Pons (tissue), 1 donor: ENCODE measurements at regions not wholly inside any gene's neighbourhood (a gene's known extent, or its start where the extent isn't known, plus 50 kb on each side); places are given as distances from the start of the nearest gene placed in this dataset.
"Not testable (repeated sequence)": the region's sequence is repeated elsewhere in the genome, so short reads cannot be mapped to it uniquely, and the experiment has no call there.

Experiments
- DNase-seq: peaks from one replicate; pipeline ENCODE4 v3.0.0-alpha.2; 2016; ENCODE audit warnings: low spot score

DNA sequence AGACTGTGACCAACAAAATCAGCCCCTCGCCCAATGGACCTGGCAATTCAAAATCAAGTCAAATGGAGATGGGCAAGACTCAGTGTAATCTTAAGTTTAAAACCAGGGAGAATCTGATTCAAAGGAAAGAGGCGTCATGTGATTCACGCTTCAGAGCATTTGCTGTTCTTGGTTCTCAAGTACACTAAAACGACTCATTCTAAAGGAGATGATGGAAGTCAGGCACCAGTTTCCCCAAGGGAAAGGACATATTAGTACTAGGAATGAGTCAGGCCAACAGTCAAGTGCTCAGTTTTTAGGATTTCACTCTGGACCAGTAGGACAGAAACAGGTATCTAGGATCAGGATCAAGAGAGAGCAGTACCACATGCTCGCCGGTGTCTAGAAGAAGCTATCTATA is 429.6 kb downstream of the PLPP3 start:
- DNase-seq = no peak

DNA sequence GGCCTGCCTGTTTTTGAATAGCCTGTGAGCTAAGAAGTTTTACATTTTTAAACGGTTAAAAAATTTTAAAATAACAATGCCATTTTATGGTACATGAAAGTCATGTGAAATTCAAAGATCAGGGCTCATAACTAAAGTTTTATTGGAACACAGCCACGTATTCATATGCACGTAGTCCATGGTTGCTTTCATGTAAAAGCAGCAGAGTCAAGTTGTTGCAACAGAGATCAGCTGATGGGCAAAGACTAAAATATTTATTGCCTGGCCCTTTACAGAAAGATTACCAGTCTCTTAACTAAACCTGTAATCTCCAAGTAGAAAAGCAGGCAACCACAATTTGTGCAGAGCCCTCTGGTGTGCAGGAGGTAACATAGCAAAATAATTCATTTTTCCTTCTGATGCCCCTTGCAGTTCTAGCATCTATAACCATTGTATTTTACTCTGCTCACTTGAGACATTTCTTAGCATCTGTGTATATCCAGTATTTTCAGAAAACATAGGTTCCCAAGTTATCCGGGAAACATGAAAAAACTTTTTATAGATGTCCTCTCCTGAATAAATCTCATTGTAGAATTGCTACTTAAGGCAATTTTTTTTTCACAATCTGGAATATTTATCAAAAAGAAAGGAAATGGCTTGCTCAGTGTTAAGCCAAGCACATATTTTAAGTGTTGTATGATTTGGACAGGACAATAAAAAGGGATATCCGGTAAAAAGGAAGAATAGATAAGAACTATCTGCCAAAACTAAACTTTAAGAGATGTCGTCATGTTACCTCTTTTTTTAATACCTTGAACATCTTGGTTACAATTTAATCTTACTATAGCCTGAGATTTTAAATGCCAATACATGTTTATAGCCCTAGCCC is 430.8 kb downstream of the PLPP3 start:
- DNase-seq = no peak

DNA sequence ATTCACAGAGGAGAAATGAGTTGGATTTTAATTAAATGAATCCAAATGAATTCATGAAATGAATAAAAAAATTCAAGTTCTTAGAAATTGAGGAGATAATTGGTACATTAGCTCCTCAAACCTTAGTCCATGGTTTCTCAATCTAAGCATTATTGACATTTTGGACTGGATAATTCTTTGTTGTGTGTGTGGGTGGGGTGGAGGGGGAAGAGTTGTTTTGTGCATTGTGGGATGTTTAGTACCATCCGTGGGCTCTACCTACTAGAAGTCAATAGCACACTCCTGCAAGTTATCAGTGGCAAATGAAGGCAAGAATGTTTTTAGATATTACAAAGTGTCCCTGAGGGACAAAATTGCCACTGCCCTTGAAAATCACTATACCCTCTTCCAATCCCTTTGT is 431.9 kb downstream of the PLPP3 start:
- DNase-seq = no peak

DNA sequence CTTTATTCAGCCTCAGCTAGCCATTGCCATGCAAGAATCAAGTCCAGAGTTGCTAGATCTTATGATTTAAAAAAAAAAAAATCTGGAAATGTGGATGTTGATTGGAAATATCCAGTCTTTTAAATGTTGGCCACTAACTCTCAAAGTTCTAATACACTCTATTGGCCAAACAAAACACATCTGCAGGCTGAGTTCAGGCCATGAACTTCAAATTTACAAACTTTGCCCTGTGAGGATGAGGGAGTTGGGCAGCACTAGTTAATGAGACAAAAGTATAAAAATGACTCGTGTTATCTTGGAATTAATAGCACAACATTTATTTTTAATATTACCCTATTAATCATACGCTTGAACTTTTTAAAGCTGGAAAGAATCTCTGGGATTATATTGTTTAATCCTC is 432.3 kb downstream of the PLPP3 start:
- no peak for DNase-seq

DNA sequence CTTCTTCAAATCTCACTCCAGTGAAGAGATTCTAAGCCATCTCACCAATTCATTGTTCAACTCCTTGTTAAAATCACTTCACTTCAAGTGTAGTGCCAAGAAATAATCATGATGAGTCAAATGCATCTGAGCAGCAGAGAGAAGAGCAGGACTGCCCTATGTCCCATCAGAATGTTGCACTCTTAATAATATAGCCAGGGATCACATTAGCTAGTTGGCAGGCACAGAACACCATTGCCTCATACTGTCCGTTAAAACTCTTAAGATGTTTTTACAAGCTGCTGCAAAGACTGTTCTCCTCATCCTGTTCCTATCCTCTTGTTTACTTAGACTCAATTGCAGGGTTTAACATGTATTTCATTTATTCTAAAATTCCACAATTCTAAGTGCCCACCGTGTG is 432.9 kb downstream of the PLPP3 start:
- DNase-seq = no peak

DNA sequence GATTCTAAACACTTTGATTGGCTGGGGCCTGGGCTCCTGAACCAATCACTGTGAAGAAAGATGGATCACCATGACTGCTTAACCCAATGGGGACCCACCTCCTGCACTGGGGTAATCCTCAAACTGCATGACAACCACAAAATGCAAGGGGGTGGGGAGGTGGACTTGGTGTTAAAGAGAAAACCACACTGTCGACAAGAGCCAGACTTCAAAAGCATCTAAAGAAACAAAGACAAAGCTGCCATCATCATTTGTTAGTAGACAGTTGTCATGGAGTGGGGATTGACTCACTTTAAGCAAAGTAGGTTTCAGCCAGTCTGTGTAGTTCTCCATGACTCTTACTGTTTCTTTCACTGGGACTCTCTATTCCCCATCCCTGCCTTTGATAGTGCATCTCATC is 433.8 kb downstream of the PLPP3 start:
- no peak for DNase-seq

DNA sequence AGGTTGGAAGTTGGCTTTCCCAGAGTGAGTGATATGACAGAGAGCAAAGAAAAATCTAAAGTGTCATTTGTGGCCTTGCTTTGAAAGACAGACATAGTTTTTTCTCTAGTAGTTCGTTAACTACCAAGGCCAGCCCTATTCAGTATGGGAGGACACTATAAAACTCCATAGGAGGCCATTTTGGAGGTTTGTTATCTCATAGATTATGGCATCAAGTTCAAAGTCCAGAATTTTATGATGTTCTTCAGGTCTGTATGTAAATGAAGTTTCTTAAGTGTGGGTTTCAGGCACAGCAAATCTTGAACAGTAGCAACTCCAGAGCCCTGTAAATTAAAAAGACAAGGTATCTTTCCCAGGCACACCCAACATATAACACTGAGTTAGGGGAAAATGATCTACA is 437.1 kb downstream of the PLPP3 start:
- no peak for DNase-seq

DNA sequence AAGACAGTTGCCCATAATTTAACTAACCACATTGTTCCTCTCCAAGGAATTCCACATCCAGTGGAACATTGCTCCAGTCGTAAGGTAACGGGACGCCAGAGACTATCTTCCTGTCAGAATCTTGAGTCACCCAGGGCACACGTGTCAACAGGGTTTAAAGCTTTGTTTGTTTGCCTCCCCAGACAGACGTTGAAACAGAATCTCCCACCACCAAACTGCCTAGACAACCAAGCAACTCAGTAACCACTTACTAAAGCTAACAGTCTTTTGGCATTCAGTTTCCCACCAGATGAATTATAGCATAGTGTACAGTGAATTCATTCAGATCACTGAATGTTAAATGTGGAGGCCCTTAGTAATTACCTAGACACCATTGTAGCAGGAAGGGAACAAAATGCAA is 439.5 kb downstream of the PLPP3 start:
- no peak for DNase-seq

DNA sequence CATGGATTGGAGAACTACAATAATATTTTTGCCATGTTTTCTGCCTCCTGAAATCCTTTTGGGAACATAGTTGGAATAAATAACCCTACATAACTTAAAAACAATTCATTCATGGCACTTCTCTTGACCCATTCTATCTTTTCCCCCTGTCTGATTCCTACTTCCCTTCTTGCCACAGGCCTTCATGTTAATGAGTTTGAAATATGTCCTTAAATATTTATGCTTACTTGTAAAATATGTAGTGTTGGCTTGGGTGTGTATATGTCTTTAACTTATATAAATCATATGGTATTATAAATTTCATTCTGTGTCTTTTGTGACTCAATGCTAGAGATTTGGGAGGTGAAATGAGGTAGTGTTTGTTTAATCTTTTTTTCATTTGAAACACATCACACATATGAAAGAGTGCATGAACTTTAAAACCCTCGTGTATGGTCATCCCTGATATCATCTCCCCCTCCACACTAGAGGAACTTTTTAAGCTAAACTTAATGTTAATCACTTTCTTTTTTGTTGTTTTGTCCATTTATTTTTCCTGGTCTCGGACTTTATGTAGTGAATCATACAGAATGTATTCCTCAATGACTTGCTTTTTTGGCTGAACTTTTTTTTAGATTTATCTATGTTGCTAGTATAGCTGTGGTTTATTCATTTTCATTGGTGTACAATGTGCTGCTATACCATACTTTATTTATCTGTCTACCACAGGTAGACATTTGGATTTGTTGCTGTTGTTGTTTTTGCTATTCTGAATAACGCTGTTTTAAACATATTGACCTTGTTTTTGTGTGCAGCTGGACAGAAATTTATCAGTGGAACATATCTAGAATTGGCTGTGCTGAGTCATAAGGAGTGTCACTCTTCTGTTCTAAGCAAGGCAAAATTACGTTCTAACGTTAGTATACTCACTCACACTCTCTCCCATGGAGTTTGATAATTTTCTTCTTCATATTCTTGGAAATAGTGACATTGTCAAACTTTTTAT is 441.6 kb downstream of the PLPP3 start:
- DNase-seq = no peak

DNA sequence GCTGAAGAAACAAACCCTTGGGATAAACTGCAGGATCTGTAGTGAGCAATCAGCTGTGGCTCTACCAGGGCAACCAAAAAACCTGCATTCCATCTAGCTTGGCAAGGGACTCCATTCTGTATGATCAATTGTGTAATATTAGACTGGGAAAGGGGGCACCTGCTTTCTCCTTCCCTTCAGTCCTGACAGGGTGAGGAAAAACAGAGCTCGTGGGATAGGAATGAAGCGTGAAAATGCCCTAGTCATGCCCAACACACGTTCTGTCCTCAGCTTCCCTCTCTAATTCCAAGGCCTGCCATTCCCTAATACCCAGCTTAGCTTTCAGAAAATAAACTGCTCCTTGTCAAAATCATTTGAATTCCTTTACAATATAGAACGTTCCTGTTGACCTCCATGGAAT is 442.3 kb downstream of the PLPP3 start:
- no peak for DNase-seq

DNA sequence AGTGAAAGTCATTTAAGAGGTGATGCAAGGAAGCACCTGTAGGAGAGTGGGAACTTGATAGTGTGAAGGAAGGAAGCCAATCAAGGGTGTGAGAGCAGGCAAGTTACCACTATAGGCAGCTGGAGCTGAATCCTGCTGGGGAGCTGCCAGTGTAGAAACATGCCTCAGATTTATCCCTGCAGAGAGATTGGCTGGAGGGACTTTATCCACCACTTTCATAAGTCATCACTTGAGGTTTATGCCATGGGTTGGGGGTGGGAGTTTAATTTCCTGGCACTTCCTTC is 443.6 kb downstream of the PLPP3 start:
- no peak for DNase-seq

DNA sequence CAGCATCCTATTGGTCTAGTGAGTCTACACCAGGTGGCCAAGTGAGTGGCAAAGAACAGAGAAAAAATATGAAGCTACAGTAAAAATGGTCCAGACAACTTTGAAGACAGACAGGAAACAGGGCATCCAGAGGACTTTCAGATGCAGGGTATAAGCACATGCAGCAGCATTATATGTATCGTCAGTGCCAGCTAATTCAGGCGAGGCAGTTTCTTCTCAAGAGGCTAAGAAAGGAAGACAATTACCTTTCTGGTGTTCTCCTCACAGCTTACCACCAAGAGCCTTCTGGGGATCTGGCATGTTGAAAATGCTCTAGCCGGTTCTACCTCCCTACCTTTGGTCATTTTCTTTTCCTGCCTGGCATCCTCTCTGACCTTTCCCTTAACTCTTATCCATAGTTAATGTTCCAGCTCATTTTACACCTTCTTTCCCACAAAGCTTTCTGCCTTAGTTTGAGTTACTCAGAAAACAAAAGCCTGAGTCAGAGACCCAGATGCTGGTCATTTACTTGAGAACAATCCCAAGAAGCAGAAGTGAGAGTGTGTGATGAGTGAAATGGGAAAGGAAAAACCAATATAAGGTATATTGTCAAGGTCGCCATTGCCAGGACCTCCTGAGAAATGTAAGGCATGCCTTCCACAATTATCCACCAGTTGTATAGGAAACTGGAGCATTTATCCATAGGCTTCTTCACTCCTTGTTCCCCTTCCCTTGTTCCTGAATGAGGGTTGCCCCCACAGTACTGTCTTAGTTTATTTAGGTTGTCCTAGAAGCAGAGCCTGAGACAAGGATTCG is 444.1 kb downstream of the PLPP3 start:
- DNase-seq = no peak

DNA sequence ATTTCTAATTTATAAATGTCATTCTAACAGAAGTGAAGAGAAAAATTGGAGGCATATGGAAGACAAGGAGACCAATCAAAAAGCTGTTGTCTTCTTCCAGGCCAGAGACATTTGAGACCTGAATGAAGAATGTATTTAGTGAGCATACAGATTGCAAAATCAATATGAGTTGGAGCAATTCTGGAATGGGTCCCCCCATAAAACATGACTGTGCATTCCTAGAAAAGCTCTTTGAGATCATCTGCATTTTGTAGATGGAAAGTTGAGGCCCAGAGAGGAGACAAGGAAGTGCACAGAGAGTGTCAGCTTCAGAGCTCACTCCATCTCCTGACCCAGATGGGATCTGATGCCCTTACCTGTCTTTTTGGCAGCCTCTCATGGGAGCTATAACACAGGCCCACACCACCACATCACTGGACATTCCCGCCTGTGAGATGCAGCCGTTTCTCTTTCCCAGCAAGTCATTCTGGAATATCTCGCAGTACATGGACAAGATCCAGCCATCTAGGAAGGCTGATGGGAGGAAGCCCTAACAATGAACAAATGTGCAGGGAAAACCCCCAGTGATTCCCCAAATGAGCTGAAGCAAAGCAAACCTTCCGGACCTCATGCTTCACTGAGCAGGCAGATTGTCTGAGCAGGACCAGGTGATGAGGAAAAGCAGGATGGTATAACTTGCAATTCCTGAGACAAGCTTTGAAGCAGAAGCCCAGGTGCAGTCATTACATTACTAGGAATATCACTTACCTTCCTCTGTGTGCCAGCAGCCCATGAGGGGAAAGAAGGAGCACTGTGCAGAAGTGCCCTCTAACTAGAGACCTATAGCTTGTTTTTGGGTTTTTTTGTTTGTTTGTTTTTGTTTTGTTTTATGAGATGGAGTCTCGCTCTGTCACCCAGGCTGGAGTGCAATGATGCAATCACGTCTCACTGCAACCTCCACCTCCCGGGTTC is 445.6 kb downstream of the PLPP3 start:
- DNase-seq = no peak

DNA sequence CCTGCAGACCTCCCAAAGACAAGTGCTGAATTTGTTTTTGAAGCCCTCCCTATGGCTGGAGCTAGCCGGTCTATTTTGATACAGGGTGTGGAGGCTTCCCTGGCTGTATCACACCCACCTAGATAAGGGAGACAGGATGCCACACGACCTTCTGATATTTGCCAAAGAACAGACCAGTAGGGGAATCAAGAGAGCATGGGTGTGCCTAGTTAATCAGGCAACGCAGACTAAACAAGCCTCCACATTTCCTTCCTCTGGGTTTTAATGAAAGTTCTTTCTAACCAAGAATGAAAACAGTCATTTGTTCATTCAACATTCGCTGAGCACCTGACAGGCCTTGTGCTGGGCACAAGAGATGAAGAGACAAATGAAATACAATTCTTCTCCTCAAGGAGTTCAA is 446.8 kb downstream of the PLPP3 start:
- no peak for DNase-seq

DNA sequence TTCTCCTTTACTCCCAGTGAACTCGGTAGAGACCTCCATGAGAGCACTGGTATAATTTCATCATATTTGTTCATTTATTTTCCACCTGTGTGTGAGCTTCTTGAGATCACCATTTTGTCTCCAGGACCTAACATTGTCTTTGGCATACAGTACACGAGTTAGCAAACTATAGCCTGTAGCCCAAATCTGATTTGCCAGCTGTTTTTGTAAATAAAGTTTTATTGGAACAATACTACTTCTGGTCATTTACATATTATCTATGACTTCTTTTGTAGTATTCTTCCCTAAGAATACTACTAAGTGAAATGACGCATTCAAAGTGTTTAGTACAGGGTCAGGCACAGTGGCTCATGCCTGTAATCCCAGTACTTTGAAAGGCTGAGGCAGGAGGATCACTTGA is 449.5 kb downstream of the PLPP3 start:
- DNase-seq = no peak

DNA sequence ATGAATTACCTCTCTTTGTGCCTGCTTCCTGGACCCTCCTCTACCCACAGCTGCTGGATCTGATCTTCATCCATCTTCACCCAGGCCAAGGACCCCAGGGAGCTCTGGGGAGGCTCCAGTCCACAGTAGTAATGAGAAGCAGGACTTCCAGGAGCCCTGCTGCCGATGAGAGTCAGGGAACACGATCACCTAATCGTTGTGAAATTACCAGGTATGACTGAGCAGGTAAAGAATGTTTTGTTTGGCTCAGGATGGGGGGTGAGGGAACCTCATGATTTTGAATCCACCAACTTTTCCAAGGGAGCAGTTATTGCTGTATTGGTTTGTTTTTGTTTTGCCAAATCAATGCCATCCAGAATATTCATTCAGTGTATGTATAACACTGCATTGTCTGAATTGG is 454.0 kb downstream of the PLPP3 start:
- DNase-seq = no peak

DNA sequence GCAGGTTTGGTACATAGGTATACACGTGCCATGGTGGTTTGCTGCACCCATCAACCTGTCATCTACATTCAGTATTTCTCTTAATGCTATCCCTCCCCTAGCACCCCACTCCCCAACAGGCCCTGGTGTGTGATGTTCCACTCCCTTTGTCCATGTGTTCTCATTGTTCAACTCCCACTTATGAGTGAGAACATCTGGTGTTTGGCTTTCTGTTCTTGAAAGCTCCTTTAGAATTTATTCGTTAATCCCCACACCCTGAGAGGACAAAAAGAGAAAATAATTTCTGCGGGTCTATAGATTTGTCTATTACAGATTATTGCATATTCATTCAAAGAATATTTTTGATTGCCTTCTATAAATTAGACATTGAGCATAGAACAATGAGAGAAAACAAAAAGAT is 455.5 kb downstream of the PLPP3 start:
- no peak for DNase-seq

DNA sequence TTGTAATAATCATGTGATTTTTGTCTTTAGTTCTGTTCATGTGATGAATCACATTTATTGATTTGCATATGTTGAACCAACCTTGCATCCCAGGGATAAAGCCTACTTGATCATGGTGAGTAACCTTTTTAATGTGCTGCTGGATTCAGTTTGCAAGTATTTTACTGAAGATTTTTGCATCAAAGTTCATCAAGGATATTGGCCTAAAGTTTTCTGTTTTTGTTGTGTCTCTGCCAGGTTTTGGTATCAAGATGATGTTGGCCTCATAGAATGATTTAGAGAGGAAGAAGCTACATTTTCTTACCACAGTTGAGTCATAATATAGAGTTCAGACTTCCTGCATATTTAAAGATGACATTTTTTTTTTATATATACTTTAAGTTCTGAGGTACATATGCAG is 455.9 kb downstream of the PLPP3 start:
- no peak for DNase-seq

DNA sequence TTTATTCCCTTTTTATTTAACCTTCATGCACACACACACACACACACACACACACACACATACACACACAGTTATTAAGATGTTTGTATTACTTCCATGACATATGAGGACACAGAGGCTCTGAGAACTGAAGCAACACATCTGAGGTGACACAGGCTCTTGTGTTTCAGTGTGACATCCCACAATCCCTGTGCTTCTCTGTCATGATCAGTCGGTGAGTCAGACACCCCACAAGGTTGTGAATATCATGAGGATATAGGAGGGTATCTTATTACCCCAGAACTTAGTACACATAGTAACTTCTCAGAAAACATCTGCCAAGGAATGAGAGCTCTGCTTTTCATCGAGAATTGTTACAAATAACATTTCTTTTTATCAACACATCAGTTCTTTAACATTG is 459.3 kb downstream of the PLPP3 start:
- no peak for DNase-seq

DNA sequence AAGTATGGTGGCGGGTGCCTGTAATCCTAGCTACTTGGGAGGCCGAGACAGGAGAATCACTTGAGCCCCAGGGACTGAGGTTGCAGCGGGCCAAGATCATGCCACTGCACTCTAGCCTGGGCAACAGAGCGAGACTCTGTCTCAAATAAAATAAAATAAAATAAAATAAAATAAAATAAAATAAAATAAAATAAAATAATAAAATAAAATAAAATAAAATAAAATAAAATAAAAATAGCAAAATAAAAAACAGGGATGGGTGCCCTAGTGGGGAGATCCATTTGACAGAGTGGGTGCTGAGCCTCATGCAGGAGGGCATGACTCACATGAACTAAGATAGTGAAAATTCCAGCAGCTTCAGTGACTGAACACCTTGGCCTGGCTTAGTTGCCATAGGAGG is 460.7 kb downstream of the PLPP3 start:
- DNase-seq = not testable (repeated sequence)

DNA sequence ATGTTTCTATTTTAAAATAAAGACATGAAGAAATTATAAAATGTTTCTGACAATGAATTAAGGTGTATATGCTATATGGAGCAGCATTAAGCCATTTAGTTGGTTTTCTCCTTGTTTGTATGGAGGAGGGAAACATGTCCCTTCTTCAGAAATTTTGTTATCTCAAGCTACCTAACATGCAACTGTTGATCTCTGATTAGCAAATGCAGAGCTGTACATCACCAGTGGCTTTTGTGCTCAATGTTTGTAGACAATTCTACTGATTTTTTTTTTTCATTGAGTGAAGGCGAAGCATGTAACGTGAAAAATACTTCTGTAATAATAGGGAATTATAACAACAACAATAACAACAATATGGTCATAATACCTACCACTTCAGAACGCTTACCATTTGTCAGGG is 463.7 kb downstream of the PLPP3 start:
- DNase-seq = no peak
